WTC11 (cell line): ENCODE measurements at regions not wholly inside any gene's neighbourhood (a gene's known extent, or its start where the extent isn't known, plus 50 kb on each side); places are given as distances from the start of the nearest gene placed in this dataset.

Experiments used
- ATAC-seq: fragments of 200-7000 bp; cut with Tn5 transposase; 2 replicates; pipeline ENCODE4 v1.10.0; 2021; ENCODE audit warnings: mild to moderate bottlenecking, moderate library complexity
- CTCF ChIA-PET: fragments of 300-600 bp; sonication (Branson Sonifier 250); formaldehyde crosslinking; loops from one replicate; lab custom pipeline; 2021; ENCODE audit warnings: antibody characterized with exemption; lab: Charles Lee
- POLR2A ChIA-PET: fragments of 350-600 bp; sonication (Branson Sonifier 250); formaldehyde crosslinking; loops from one replicate; lab custom pipeline; 2021; ENCODE audit warnings: antibody characterized with exemption; lab: Charles Lee
- DNase-seq: peaks from one replicate; pipeline ENCODE4 v3.0.0; 2021; ENCODE audit warnings: low spot score
- H3K27ac Mint-ChIP-seq: 2 replicates; pipeline ENCODE4 v1.8.0; 2021; ENCODE audit warnings: mixed read lengths
- H3K27me3 Mint-ChIP-seq: 2 replicates; pipeline ENCODE4 v1.8.0; 2021; ENCODE audit warnings: low read depth, mild to moderate bottlenecking, moderate library complexity, mixed read lengths
- H3K36me3 Mint-ChIP-seq: 2 replicates; pipeline ENCODE4 v1.8.0; 2021; ENCODE audit warnings: mixed read lengths
- H3K4me1 Mint-ChIP-seq: 2 replicates; pipeline ENCODE4 v1.8.0; 2022; ENCODE audit warnings: mixed read lengths
- H3K4me3 Mint-ChIP-seq: 2 replicates; pipeline ENCODE4 v1.8.0; 2021; ENCODE audit warnings: mild to moderate bottlenecking, moderate library complexity, mixed read lengths
- H3K9me3 Mint-ChIP-seq: 2 replicates; pipeline ENCODE4 v1.8.0; 2021; ENCODE audit warnings: mixed read lengths
- E2F5 ChIP-seq: sonication (generic); formaldehyde crosslinking; IDR thresholded peaks from 2 replicates; pipeline ENCODE4 v1.8.1; 2022; ENCODE audit warnings: mild to moderate bottlenecking, moderate library complexity, missing genetic modification reagents
- IRF2 ChIP-seq: sonication (generic); formaldehyde crosslinking; IDR thresholded peaks from 2 replicates; pipeline ENCODE4 v1.8.0; 2022; ENCODE audit warnings: low read depth, missing genetic modification reagents, borderline replicate concordance
- JAZF1 ChIP-seq: fragments of 250-450 bp; sonication (Bioruptor Pico); IDR thresholded peaks from 2 replicates; pipeline ENCODE4 v1.9.0; 2021; ENCODE audit warnings: moderate library complexity, mild to moderate bottlenecking, inconsistent platforms
- JUN ChIP-seq: sonication (generic); formaldehyde crosslinking; IDR thresholded peaks from 2 replicates; pipeline ENCODE4 v1.8.0; 2023; ENCODE audit warnings: mild to moderate bottlenecking, missing genetic modification reagents
- KAT7 ChIP-seq: sonication (generic); formaldehyde crosslinking; IDR thresholded peaks from 2 replicates; pipeline ENCODE4 v1.8.1; 2023; ENCODE audit warnings: missing genetic modification reagents, mild to moderate bottlenecking, borderline replicate concordance
- MYBL2 ChIP-seq: sonication (generic); formaldehyde crosslinking; IDR thresholded peaks from 2 replicates; pipeline ENCODE4 v1.8.1; 2023; ENCODE audit warnings: mild to moderate bottlenecking, moderate library complexity, missing genetic modification reagents
- NFE2L1 ChIP-seq: sonication (generic); formaldehyde crosslinking; IDR thresholded peaks from 2 replicates; pipeline ENCODE4 v1.8.1; 2023; ENCODE audit warnings: missing genetic modification reagents
- NFYB ChIP-seq: sonication (generic); formaldehyde crosslinking; conservative IDR thresholded peaks from 2 replicates; pipeline ENCODE4 v1.8.0; 2022; ENCODE audit warnings: low read depth, missing genetic modification reagents
- SOX15 ChIP-seq: fragments of 250-450 bp; sonication (Bioruptor Pico); IDR thresholded peaks from 2 replicates; pipeline ENCODE4 v1.9.0; 2021; ENCODE audit warnings: mild to moderate bottlenecking
- TP53 ChIP-seq: sonication (generic); formaldehyde crosslinking; IDR thresholded peaks from 2 replicates; pipeline ENCODE4 v1.8.1; 2023; ENCODE audit warnings: mild to moderate bottlenecking, missing genetic modification reagents
- USF1 ChIP-seq: sonication (generic); formaldehyde crosslinking; IDR thresholded peaks from 2 replicates; pipeline ENCODE4 v1.8.0; 2022; ENCODE audit warnings: mild to moderate bottlenecking, missing genetic modification reagents
- ZBTB21 ChIP-seq: sonication (generic); formaldehyde crosslinking; IDR thresholded peaks from 2 replicates; pipeline ENCODE4 v1.8.1; 2023; ENCODE audit warnings: mild to moderate bottlenecking, missing genetic modification reagents, borderline replicate concordance
- ZNF138 ChIP-seq: sonication (generic); formaldehyde crosslinking; conservative IDR thresholded peaks from 2 replicates; pipeline ENCODE4 v1.8.1; 2022; ENCODE audit warnings: mild to moderate bottlenecking, moderate library complexity, missing genetic modification reagents
- ZNF263 ChIP-seq: sonication (generic); formaldehyde crosslinking; IDR thresholded peaks from 2 replicates; pipeline ENCODE4 v1.8.1; 2022; ENCODE audit warnings: low read depth, mild to moderate bottlenecking, moderate library complexity, missing genetic modification reagents
- ZNF396 ChIP-seq: fragments of 250-450 bp; sonication (Bioruptor Pico); IDR thresholded peaks from 2 replicates; pipeline ENCODE4 v1.8.0; 2021; ENCODE audit warnings: mild to moderate bottlenecking, moderate library complexity, borderline replicate concordance
- ZNF671 ChIP-seq: fragments of 250-450 bp; sonication (Bioruptor Pico); IDR thresholded peaks from 2 replicates; pipeline ENCODE4 v1.8.0; 2021; ENCODE audit warnings: mild to moderate bottlenecking
- TF ChIP-seq, protein P1 (sequence below): sonication (generic); formaldehyde crosslinking; IDR thresholded peaks from 2 replicates; pipeline ENCODE4 v1.8.1; 2022; ENCODE audit warnings: low read depth, missing genetic modification reagents, borderline replicate concordance
- TF ChIP-seq, protein P2 (sequence below): fragments of 250-450 bp; sonication (Bioruptor Pico); IDR thresholded peaks from 2 replicates; pipeline ENCODE4 v1.9.0; 2021; ENCODE audit warnings: moderate library complexity, mild to moderate bottlenecking, inconsistent platforms, borderline replicate concordance
- TF ChIP-seq, protein P3 (sequence below): sonication (generic); formaldehyde crosslinking; IDR thresholded peaks from 2 replicates; pipeline ENCODE4 v1.8.0; 2023; ENCODE audit warnings: mild to moderate bottlenecking, missing genetic modification reagents
- TF ChIP-seq, protein P4 (sequence below): sonication (generic); formaldehyde crosslinking; IDR thresholded peaks from 2 replicates; pipeline ENCODE4 v1.8.0; 2023; ENCODE audit warnings: missing genetic modification reagents
- TF ChIP-seq, protein P5 (sequence below): sonication (generic); formaldehyde crosslinking; IDR thresholded peaks from 2 replicates; pipeline ENCODE4 v1.8.1; 2023; ENCODE audit warnings: mild to moderate bottlenecking, missing genetic modification reagents, borderline replicate concordance
- TF ChIP-seq, protein P6 (sequence below): fragments of 250-450 bp; sonication (Bioruptor Pico); IDR thresholded peaks from 2 replicates; pipeline ENCODE4 v1.9.0; 2021; ENCODE audit warnings: mild to moderate bottlenecking

GRCh38 chr4:137082061-137082460 is 450.2 kb downstream of the PCDH18 start (continued):
- TF ChIP-seq MYBL2 (CRISPR knock-in tag) (no peak), JAZF1 (CRISPR knock-in tag) (no peak), ZNF396 (CRISPR knock-in tag) (no peak), USF1 (CRISPR knock-in tag) (no peak), ZNF138 (CRISPR knock-in tag) (no peak)
- TF ChIP-seq, protein P1, sequence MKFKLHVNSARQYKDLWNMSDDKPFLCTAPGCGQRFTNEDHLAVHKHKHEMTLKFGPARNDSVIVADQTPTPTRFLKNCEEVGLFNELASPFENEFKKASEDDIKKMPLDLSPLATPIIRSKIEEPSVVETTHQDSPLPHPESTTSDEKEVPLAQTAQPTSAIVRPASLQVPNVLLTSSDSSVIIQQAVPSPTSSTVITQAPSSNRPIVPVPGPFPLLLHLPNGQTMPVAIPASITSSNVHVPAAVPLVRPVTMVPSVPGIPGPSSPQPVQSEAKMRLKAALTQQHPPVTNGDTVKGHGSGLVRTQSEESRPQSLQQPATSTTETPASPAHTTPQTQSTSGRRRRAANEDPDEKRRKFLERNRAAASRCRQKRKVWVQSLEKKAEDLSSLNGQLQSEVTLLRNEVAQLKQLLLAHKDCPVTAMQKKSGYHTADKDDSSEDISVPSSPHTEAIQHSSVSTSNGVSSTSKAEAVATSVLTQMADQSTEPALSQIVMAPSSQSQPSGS, result no peak
- TF ChIP-seq, protein P2, sequence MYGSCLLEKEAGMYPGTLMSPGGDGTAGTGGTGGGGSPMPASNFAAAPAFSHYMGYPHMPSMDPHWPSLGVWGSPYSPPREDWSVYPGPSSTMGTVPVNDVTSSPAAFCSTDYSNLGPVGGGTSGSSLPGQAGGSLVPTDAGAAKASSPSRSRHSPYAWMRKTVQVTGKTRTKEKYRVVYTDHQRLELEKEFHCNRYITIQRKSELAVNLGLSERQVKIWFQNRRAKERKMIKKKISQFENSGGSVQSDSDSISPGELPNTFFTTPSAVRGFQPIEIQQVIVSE (CRISPR knock-in tag), result no peak
- TF ChIP-seq, protein P3, sequence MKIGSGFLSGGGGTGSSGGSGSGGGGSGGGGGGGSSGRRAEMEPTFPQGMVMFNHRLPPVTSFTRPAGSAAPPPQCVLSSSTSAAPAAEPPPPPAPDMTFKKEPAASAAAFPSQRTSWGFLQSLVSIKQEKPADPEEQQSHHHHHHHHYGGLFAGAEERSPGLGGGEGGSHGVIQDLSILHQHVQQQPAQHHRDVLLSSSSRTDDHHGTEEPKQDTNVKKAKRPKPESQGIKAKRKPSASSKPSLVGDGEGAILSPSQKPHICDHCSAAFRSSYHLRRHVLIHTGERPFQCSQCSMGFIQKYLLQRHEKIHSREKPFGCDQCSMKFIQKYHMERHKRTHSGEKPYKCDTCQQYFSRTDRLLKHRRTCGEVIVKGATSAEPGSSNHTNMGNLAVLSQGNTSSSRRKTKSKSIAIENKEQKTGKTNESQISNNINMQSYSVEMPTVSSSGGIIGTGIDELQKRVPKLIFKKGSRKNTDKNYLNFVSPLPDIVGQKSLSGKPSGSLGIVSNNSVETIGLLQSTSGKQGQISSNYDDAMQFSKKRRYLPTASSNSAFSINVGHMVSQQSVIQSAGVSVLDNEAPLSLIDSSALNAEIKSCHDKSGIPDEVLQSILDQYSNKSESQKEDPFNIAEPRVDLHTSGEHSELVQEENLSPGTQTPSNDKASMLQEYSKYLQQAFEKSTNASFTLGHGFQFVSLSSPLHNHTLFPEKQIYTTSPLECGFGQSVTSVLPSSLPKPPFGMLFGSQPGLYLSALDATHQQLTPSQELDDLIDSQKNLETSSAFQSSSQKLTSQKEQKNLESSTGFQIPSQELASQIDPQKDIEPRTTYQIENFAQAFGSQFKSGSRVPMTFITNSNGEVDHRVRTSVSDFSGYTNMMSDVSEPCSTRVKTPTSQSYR (CRISPR knock-in tag), result no peak

DNA sequence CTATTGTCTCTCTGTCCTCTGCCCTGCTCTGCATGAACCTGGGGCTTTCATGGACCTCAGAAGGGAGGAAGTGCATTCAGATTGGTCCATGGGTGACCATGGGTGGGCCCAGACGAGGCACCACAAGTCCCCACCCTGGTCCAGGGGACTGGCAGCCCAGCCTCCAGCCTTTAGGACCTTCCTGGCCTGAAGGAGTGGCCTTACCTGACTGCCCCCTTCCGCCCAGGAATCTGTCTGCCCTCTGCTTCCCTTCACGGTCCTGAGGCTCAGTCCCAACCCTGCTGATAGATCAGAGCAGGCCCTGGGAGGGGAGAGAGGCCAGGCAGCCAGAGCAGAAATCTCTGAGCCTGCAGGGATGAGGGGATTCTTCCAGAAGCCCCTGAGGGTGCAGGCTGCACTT is 455.4 kb downstream of the PCDH18 start:
- DNase-seq (no peak), ATAC-seq (no peak)
- Mint-ChIP-seq H3K27ac (no peak overlapping the region), H3K27me3 (no peaks in the 10 kb centered on the region), H3K36me3 (peaks cover 8% of the 10 kb centered on the region; the same call in 1 of the 2 replicates), H3K9me3 (peaks cover 19% of the 10 kb centered on the region), H3K4me3 (no peak overlapping the region), H3K4me1 (no peaks in the 10 kb centered on the region)
- POLR2A ChIA-PET, result no interaction called here
- CTCF ChIA-PET, result no interaction called here
- no peak for TF ChIP-seq E2F5 (CRISPR knock-in tag)
- no peak for TF ChIP-seq SOX15 (CRISPR knock-in tag)
- TF ChIP-seq TP53, result no peak
- TF ChIP-seq JUN (CRISPR knock-in tag), result no peak
- no peak for TF ChIP-seq IRF2 (CRISPR knock-in tag)
- TF ChIP-seq ZBTB21 (CRISPR knock-in tag), result no peak
- TF ChIP-seq, protein P4, sequence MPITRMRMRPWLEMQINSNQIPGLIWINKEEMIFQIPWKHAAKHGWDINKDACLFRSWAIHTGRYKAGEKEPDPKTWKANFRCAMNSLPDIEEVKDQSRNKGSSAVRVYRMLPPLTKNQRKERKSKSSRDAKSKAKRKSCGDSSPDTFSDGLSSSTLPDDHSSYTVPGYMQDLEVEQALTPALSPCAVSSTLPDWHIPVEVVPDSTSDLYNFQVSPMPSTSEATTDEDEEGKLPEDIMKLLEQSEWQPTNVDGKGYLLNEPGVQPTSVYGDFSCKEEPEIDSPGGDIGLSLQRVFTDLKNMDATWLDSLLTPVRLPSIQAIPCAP (CRISPR knock-in tag), result no peak
- no peak for TF ChIP-seq JAZF1 (CRISPR knock-in tag)
- TF ChIP-seq, protein P5, sequence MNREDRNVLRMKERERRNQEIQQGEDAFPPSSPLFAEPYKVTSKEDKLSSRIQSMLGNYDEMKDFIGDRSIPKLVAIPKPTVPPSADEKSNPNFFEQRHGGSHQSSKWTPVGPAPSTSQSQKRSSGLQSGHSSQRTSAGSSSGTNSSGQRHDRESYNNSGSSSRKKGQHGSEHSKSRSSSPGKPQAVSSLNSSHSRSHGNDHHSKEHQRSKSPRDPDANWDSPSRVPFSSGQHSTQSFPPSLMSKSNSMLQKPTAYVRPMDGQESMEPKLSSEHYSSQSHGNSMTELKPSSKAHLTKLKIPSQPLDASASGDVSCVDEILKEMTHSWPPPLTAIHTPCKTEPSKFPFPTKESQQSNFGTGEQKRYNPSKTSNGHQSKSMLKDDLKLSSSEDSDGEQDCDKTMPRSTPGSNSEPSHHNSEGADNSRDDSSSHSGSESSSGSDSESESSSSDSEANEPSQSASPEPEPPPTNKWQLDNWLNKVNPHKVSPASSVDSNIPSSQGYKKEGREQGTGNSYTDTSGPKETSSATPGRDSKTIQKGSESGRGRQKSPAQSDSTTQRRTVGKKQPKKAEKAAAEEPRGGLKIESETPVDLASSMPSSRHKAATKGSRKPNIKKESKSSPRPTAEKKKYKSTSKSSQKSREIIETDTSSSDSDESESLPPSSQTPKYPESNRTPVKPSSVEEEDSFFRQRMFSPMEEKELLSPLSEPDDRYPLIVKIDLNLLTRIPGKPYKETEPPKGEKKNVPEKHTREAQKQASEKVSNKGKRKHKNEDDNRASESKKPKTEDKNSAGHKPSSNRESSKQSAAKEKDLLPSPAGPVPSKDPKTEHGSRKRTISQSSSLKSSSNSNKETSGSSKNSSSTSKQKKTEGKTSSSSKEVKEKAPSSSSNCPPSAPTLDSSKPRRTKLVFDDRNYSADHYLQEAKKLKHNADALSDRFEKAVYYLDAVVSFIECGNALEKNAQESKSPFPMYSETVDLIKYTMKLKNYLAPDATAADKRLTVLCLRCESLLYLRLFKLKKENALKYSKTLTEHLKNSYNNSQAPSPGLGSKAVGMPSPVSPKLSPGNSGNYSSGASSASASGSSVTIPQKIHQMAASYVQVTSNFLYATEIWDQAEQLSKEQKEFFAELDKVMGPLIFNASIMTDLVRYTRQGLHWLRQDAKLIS (CRISPR knock-in tag), result no peak
- TF ChIP-seq NFYB, result no peak
- no peak for TF ChIP-seq KAT7 (CRISPR knock-in tag)
- TF ChIP-seq, protein P6, sequence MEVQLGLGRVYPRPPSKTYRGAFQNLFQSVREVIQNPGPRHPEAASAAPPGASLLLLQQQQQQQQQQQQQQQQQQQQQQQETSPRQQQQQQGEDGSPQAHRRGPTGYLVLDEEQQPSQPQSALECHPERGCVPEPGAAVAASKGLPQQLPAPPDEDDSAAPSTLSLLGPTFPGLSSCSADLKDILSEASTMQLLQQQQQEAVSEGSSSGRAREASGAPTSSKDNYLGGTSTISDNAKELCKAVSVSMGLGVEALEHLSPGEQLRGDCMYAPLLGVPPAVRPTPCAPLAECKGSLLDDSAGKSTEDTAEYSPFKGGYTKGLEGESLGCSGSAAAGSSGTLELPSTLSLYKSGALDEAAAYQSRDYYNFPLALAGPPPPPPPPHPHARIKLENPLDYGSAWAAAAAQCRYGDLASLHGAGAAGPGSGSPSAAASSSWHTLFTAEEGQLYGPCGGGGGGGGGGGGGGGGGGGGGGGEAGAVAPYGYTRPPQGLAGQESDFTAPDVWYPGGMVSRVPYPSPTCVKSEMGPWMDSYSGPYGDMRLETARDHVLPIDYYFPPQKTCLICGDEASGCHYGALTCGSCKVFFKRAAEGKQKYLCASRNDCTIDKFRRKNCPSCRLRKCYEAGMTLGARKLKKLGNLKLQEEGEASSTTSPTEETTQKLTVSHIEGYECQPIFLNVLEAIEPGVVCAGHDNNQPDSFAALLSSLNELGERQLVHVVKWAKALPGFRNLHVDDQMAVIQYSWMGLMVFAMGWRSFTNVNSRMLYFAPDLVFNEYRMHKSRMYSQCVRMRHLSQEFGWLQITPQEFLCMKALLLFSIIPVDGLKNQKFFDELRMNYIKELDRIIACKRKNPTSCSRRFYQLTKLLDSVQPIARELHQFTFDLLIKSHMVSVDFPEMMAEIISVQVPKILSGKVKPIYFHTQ, result no peak
- no peak for TF ChIP-seq NFE2L1 (CRISPR knock-in tag)
- no peak for TF ChIP-seq ZNF671 (CRISPR knock-in tag)
- no peak for TF ChIP-seq MYBL2 (CRISPR knock-in tag)
- no peak for TF ChIP-seq ZNF263
